ENCODE measurements at regions not wholly inside any gene's neighbourhood (a gene's known extent, or its start where the extent isn't known, plus 50 kb on each side); places are given as distances from the start of the nearest gene placed in this dataset.

DNA sequence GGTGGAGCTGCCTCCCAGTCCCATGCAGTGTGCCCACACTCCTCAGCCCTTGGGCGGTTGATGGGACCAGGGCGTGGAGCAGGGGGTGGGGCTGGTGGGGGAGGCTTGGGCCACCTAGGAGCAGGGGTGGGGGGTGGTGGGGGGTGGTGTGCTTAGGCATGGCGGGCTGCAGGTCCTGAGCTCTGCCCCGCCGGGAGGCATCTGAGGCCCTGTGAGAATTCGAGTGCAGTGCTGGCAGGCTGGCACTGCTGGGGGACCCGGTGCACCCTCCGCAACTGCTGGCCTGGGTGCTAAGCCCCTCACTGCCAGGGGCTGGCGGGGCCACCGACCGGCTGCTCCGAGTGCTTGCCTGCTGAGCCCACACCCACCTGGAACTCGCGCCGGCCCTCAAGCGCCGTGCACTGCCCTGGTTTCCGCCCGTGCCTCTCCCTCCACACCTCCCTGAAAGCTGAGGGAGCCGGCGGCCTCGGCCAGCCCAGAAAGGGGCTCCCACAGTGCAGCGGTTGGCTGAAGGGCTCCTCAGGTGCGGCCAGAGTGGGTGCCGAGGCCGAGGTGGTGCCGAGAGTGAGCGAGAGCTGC lies 59.6 kb upstream of the PRL start:
- no peaks in the 10 kb centered on the region for H3K9me3 ChIP-seq (ENCODE audit: control insufficient read depth in 4 of 4, low read length in 3 of 4)
- 94% methylated on average over 28 of the region's 28 CpGs for WGBS
- DNase-seq (ENCODE audit: low spot score), result no peak
- H3K27ac ChIP-seq (ENCODE audit: low read depth in 1 of 2, low read length in 2 of 2), result no peak overlapping the region
- no peaks in the 10 kb centered on the region for H3K36me3 ChIP-seq (ENCODE audit: control insufficient read depth in 4 of 4, insufficient read depth in 3 of 4, low read depth in 1 of 4, low read length in 3 of 4)
- no peak overlapping the region for H3K4me3 ChIP-seq (ENCODE audit: low read depth in 1 of 3, low read length in 3 of 3)
- H3K9ac ChIP-seq (ENCODE audit: low read depth in 1 of 2, low read length in 2 of 2), result no peak overlapping the region
- TF ChIP-seq, protein P1, sequence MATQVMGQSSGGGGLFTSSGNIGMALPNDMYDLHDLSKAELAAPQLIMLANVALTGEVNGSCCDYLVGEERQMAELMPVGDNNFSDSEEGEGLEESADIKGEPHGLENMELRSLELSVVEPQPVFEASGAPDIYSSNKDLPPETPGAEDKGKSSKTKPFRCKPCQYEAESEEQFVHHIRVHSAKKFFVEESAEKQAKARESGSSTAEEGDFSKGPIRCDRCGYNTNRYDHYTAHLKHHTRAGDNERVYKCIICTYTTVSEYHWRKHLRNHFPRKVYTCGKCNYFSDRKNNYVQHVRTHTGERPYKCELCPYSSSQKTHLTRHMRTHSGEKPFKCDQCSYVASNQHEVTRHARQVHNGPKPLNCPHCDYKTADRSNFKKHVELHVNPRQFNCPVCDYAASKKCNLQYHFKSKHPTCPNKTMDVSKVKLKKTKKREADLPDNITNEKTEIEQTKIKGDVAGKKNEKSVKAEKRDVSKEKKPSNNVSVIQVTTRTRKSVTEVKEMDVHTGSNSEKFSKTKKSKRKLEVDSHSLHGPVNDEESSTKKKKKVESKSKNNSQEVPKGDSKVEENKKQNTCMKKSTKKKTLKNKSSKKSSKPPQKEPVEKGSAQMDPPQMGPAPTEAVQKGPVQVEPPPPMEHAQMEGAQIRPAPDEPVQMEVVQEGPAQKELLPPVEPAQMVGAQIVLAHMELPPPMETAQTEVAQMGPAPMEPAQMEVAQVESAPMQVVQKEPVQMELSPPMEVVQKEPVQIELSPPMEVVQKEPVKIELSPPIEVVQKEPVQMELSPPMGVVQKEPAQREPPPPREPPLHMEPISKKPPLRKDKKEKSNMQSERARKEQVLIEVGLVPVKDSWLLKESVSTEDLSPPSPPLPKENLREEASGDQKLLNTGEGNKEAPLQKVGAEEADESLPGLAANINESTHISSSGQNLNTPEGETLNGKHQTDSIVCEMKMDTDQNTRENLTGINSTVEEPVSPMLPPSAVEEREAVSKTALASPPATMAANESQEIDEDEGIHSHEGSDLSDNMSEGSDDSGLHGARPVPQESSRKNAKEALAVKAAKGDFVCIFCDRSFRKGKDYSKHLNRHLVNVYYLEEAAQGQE (IDR thresholded peaks at IDR 0.05), result no peak
- TF ChIP-seq YY1 (IDR thresholded peaks at IDR 0.05), result no peak
- no peak for TF ChIP-seq HNF4A (conservative IDR thresholded peaks at IDR 0.05)
- TF ChIP-seq FOXA1 (IDR thresholded peaks at IDR 0.05), result no peak
- TF ChIP-seq, protein P2, sequence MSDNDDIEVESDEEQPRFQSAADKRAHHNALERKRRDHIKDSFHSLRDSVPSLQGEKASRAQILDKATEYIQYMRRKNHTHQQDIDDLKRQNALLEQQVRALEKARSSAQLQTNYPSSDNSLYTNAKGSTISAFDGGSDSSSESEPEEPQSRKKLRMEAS (IDR thresholded peaks at IDR 0.05), result no peak
- H3K27me3 ChIP-seq (ENCODE audit: control insufficient read depth in 4 of 4, insufficient read depth in 4 of 4, low read length in 3 of 4), result no peaks in the 10 kb centered on the region
- no peaks in the 10 kb centered on the region for H3K4me1 ChIP-seq (ENCODE audit: control insufficient read depth in 4 of 4, insufficient read depth in 4 of 4, low read length in 3 of 4)

DNA sequence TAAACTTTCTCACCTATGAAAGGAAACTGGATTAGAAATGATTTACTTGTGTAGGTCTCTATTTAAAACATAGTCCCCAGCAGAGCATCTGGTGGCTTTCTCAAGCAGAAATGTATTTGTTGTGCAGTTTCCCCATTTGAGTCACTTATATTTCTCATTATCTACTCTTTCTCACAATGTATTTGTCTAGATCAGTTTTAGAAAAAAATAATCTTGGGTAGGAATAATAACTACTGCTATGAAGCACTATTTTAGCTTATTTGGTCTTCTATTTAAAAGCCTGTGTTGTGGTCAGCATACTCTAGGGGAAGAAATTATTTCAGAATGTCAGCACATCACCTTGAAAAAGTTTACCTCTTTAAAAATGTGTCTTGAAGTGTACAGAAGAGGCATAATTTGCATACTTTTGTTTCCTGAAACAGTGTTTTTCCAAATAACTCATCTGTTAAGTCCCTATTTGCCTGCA lies 60.9 kb upstream of the PRL start:
- no peak for TF ChIP-seq HNF4A (conservative IDR thresholded peaks at IDR 0.05)
- TF ChIP-seq, protein P1 (IDR thresholded peaks at IDR 0.05), result no peak
- TF ChIP-seq, protein P2 (IDR thresholded peaks at IDR 0.05), result no peak
- TF ChIP-seq TAF1 (conservative IDR thresholded peaks at IDR 0.05), result no peak
- TF ChIP-seq NR2F2 (IDR thresholded peaks at IDR 0.05), result no peak
- TF ChIP-seq HNF4G (IDR thresholded peaks at IDR 0.05), result no peak
- no peak for TF ChIP-seq YY1 (IDR thresholded peaks at IDR 0.05)
- TF ChIP-seq EGR1 (IDR thresholded peaks at IDR 0.05; ENCODE audit: low read depth in 2 of 2), result no peak
- H3K9me3 ChIP-seq (ENCODE audit: control insufficient read depth in 4 of 4, low read length in 3 of 4), result no peaks in the 10 kb centered on the region

DNA sequence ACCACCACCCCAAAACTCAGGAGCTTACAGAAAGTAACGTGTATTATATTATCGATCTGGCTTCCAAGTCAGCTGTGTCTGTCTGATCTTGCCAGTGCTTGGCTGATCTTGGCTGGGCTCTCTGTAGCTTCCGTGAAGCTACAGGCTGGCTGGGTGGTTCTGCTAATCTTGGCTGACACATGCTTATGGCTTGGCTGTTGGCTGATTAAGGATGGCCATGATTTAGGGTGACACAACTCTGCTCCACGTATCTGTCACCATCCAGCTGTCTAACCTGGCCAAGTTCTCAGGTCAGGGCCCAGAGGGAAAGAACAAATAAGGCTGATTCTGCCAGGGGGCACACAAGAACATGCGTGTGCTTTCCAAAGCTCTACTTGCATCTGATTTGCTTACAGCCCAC lies 64.7 kb upstream of the PRL start:
- DNase-seq (ENCODE audit: low spot score), result no peak
- H3K9ac ChIP-seq (ENCODE audit: low read depth in 1 of 2, low read length in 2 of 2), result no peak overlapping the region
- TF ChIP-seq YY1 (IDR thresholded peaks at IDR 0.05), result no peak
- TF ChIP-seq, protein P3, sequence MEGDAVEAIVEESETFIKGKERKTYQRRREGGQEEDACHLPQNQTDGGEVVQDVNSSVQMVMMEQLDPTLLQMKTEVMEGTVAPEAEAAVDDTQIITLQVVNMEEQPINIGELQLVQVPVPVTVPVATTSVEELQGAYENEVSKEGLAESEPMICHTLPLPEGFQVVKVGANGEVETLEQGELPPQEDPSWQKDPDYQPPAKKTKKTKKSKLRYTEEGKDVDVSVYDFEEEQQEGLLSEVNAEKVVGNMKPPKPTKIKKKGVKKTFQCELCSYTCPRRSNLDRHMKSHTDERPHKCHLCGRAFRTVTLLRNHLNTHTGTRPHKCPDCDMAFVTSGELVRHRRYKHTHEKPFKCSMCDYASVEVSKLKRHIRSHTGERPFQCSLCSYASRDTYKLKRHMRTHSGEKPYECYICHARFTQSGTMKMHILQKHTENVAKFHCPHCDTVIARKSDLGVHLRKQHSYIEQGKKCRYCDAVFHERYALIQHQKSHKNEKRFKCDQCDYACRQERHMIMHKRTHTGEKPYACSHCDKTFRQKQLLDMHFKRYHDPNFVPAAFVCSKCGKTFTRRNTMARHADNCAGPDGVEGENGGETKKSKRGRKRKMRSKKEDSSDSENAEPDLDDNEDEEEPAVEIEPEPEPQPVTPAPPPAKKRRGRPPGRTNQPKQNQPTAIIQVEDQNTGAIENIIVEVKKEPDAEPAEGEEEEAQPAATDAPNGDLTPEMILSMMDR (IDR thresholded peaks at IDR 0.05; ENCODE audit: low read depth, low read length, missing input control), result no peak
- no peak for TF ChIP-seq GABPA (IDR thresholded peaks at IDR 0.05 in 1 of 2, conservative IDR thresholded peaks at IDR 0.05 in 1 of 2)
- no peak for TF ChIP-seq JUND (IDR thresholded peaks at IDR 0.05)
- TF ChIP-seq HNF4G (IDR thresholded peaks at IDR 0.05), result no peak
- TF ChIP-seq, protein P1 (IDR thresholded peaks at IDR 0.05), result no peak

More for the DNA sequence above, 60.9 kb upstream of the PRL start:
- H3K4me1 ChIP-seq (ENCODE audit: control insufficient read depth in 4 of 4, insufficient read depth in 4 of 4, low read length in 3 of 4), result no peaks in the 10 kb centered on the region
- H3K36me3 ChIP-seq (ENCODE audit: control insufficient read depth in 4 of 4, insufficient read depth in 3 of 4, low read depth in 1 of 4, low read length in 3 of 4), result no peaks in the 10 kb centered on the region
- H3K27ac ChIP-seq (ENCODE audit: low read depth in 1 of 2, low read length in 2 of 2), result no peak overlapping the region
- H3K4me3 ChIP-seq (ENCODE audit: low read depth in 1 of 3, low read length in 3 of 3), result no peak overlapping the region
- no peaks in the 10 kb centered on the region for H3K27me3 ChIP-seq (ENCODE audit: control insufficient read depth in 4 of 4, insufficient read depth in 4 of 4, low read length in 3 of 4)
- no peak overlapping the region for H3K9ac ChIP-seq (ENCODE audit: low read depth in 1 of 2, low read length in 2 of 2)
- no peak for DNase-seq (ENCODE audit: low spot score)

More for the DNA sequence above, 64.7 kb upstream of the PRL start:
- no peaks in the 10 kb centered on the region for H3K9me3 ChIP-seq (ENCODE audit: control insufficient read depth in 4 of 4, low read length in 3 of 4)
- no peaks in the 10 kb centered on the region for H3K4me1 ChIP-seq (ENCODE audit: control insufficient read depth in 4 of 4, insufficient read depth in 4 of 4, low read length in 3 of 4)
- no peak overlapping the region for H3K4me3 ChIP-seq (ENCODE audit: low read depth in 1 of 3, low read length in 3 of 3)
- H3K27me3 ChIP-seq (ENCODE audit: control insufficient read depth in 4 of 4, insufficient read depth in 4 of 4, low read length in 3 of 4), result no peaks in the 10 kb centered on the region
- H3K27ac ChIP-seq (ENCODE audit: low read depth in 1 of 2, low read length in 2 of 2), result no peak overlapping the region
- H3K36me3 ChIP-seq (ENCODE audit: control insufficient read depth in 4 of 4, insufficient read depth in 3 of 4, low read depth in 1 of 4, low read length in 3 of 4), result no peaks in the 10 kb centered on the region
- 67% methylated on average over 5 of the region's 5 CpGs for WGBS
